HEK293T (cell line): ENCODE measurements at regions not wholly inside any gene's neighbourhood (a gene's known extent, or its start where the extent isn't known, plus 50 kb on each side); places are given as distances from the start of the nearest gene placed in this dataset.
"Not testable (repeated sequence)": the region's sequence is repeated elsewhere in the genome, so short reads cannot be mapped to it uniquely, and the experiment has no call there.

ENCODE experiments used
- CTCF ChIA-PET: fragments of 350-600 bp; formaldehyde crosslinking; extraction: SDS; loops from one replicate; lab custom pipeline; 2021; ENCODE audit warnings: antibody characterized with exemption, inconsistent platforms; lab: Yijun Ruan, JAX
- POLR2A ChIA-PET: fragments of 350-600 bp; formaldehyde crosslinking; extraction: SDS; loops from one replicate; lab custom pipeline; 2020; ENCODE audit warnings: antibody characterized with exemption, inconsistent platforms; lab: Yijun Ruan, JAX
- DNase-seq: peaks from one replicate; pipeline ENCODE4 v3.0.0; 2012; ENCODE audit warnings: mixed read lengths; ENCODE audit errors: extremely low spot score
- ARNT ChIP-seq: fragments of 450-650 bp; IDR thresholded peaks from 2 replicates; pipeline ENCODE4 v1.6.1; 2017; ENCODE audit warnings: mild to moderate bottlenecking
- BHLHE40 ChIP-seq: fragments of 450-650 bp; IDR thresholded peaks from 2 replicates; pipeline ENCODE4 v1.6.1; 2016; ENCODE audit warnings: mild to moderate bottlenecking, moderate library complexity, borderline replicate concordance
- CTBP1 ChIP-seq: fragments of 450-650 bp; IDR thresholded peaks from 2 replicates; pipeline ENCODE4 v1.6.1; 2016; ENCODE audit warnings: borderline replicate concordance
- ELF4 ChIP-seq: fragments of 450-650 bp; IDR thresholded peaks from 2 replicates; pipeline ENCODE4 v1.6.1; 2017; ENCODE audit warnings: antibody characterized with exemption
- FOXA1 ChIP-seq: fragments of 450-650 bp; IDR thresholded peaks from 2 replicates; pipeline ENCODE4 v1.6.1; 2016; ENCODE audit warnings: mild to moderate bottlenecking
- FOXK2 ChIP-seq: fragments of 450-650 bp; IDR thresholded peaks from 2 replicates; pipeline ENCODE4 v1.6.1; 2016; ENCODE audit warnings: mild to moderate bottlenecking
- FOXM1 ChIP-seq: fragments of 450-650 bp; IDR thresholded peaks from 2 replicates; pipeline ENCODE4 v1.6.1; 2017; ENCODE audit warnings: mild to moderate bottlenecking, borderline replicate concordance
- HDGF ChIP-seq: fragments of 450-650 bp; IDR thresholded peaks from 2 replicates; pipeline ENCODE4 v1.6.1; 2017; ENCODE audit warnings: antibody characterized with exemption, borderline replicate concordance
- L3MBTL2 ChIP-seq: fragments of 450-650 bp; conservative IDR thresholded peaks from 2 replicates; pipeline ENCODE4 v1.6.1; 2016; ENCODE audit warnings: mild to moderate bottlenecking
- LEF1 ChIP-seq: fragments of 450-650 bp; IDR thresholded peaks from 2 replicates; pipeline ENCODE4 v1.6.1; 2017; ENCODE audit warnings: mild to moderate bottlenecking, borderline replicate concordance
- NFRKB ChIP-seq: fragments of 450-650 bp; IDR thresholded peaks from 2 replicates; pipeline ENCODE4 v1.6.1; 2016; ENCODE audit warnings: mild to moderate bottlenecking, moderate library complexity
- SP1 ChIP-seq: fragments of 450-650 bp; IDR thresholded peaks from 2 replicates; pipeline ENCODE4 v1.6.1; 2017
- SUZ12 ChIP-seq: fragments of 450-650 bp; IDR thresholded peaks from 2 replicates; pipeline ENCODE4 v1.6.1; 2016; ENCODE audit warnings: mild to moderate bottlenecking
- TARDBP ChIP-seq: fragments of 450-650 bp; IDR thresholded peaks from 2 replicates; pipeline ENCODE4 v1.6.1; 2016
- ZNF384 ChIP-seq: fragments of 450-650 bp; IDR thresholded peaks from 2 replicates; pipeline ENCODE4 v1.6.1; 2016
- TF ChIP-seq, protein P1 (sequence below): fragments of 450-650 bp; IDR thresholded peaks from 2 replicates; pipeline ENCODE4 v1.6.1; 2016

DNA sequence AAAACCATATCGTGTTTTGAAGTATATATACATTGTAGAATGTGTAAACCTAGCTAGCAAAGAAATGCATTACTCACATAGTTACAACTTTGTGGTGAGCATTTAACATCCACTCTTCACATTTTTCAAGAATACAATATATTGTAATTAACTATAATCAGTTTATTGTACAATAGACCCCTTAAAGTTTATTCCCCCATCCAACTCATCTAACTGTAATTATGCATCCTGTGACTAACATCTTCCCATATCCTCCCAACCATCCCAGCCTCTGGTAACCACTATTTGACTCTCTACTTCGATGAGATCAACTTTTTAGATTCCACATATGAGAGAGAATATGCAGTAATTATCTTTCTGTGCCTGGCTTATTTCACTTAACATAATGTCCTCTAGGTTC, 526.4 kb downstream of the KIF20B start:
- POLR2A ChIA-PET = no interaction called here
- TF ChIP-seq TARDBP (no peak), NFRKB (no peak), FOXA1 (no peak), SP1 (no peak), ELF4 (no peak), L3MBTL2 (no peak), SUZ12 (no peak), CTBP1 (no peak), HDGF (no peak), ZNF384 (no peak), ARNT (no peak), BHLHE40 (no peak), FOXM1 (no peak), LEF1 (no peak), FOXK2 (no peak)
- TF ChIP-seq, protein P1, sequence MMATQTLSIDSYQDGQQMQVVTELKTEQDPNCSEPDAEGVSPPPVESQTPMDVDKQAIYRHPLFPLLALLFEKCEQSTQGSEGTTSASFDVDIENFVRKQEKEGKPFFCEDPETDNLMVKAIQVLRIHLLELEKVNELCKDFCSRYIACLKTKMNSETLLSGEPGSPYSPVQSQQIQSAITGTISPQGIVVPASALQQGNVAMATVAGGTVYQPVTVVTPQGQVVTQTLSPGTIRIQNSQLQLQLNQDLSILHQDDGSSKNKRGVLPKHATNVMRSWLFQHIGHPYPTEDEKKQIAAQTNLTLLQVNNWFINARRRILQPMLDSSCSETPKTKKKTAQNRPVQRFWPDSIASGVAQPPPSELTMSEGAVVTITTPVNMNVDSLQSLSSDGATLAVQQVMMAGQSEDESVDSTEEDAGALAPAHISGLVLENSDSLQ = no peak
- CTCF ChIA-PET = no interaction called here

DNA sequence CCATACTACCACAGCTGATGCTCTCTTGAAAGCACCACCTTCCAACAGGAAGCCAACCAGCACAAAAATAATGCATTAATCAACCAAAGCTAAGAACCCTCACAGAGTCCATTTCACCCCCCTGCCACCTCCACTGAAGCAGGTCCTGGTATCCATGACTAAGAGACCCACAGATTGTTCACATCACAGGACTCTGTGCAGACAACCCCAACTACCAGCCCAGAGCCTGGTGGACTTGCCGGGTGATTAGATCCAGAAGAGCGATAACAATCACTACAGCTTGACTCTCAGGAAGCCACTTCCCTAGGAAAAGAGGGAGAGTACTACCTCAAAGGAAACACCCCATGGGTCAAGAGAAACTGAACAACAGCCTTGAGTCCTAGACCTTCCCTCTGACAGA, 528.1 kb downstream of the KIF20B start:
- POLR2A ChIA-PET = no interaction called here
- no peak for DNase-seq
- TF ChIP-seq SP1 (no peak), NFRKB (no peak), ELF4 (no peak), ZNF384 (no peak), HDGF (no peak), CTBP1 (no peak), LEF1 (no peak), BHLHE40 (no peak), ARNT (no peak), TARDBP (no peak), L3MBTL2 (no peak), FOXK2 (no peak), FOXA1 (no peak), SUZ12 (no peak), FOXM1 (no peak)
- TF ChIP-seq, protein P1 = no peak

More for the DNA sequence above, 526.4 kb downstream of the KIF20B start:
- DNase-seq = no peak

DNA sequence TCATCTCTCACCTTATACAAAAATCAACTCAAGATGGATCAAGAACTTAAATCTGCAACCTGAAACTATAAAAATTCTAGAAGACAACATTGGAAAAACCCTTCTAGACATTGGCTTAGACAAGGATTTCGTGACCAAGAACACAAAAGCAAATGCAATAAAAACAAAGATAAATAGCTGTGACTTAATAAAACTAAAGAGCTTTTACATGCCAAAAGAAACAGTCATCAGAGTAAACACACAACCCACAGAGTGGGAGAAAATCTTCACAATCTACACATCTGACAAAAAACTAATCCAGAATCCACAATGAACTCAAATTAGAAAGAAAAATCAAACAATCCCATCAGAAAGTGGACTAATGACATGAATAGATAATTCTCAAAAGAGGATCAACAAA, 532.4 kb downstream of the KIF20B start:
- CTCF ChIA-PET, POLR2A ChIA-PET, DNase-seq: not testable (repeated sequence)

More for the DNA sequence above, 528.1 kb downstream of the KIF20B start:
- CTCF ChIA-PET = no interaction called here

DNA sequence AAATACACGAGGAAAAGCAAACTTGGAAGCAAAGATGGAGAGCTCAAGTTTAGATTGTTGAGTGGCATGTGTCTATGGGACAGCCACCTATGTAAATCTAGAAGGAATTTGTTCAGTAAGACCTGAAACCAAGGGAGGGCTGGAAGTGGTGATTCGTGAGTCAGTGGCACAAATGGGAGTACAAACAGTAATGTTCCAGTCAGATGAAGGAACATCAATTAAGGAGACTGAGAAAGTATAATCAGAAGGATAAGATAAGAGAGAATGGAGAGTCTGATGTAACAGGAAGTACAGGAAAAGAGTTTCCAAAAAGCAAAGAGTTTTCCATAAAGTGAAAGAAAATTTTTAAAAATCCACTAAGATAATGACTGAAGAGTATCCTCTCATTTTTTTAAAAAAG, 544.2 kb downstream of the KIF20B start:
- ChIA-PET POLR2A (no interaction called here), CTCF (no interaction called here)
- TF ChIP-seq ARNT = no peak
- TF ChIP-seq SUZ12 = no peak
- no peak for TF ChIP-seq NFRKB
- TF ChIP-seq BHLHE40 = no peak
- no peak for TF ChIP-seq ZNF384
- TF ChIP-seq FOXK2 = no peak
- TF ChIP-seq SP1 = no peak
- TF ChIP-seq FOXA1 = no peak
- no peak for TF ChIP-seq CTBP1
- TF ChIP-seq, protein P1 = no peak
- TF ChIP-seq ELF4 = no peak
- TF ChIP-seq LEF1 = no peak
- no peak for TF ChIP-seq TARDBP
- no peak for TF ChIP-seq HDGF
- no peak for TF ChIP-seq L3MBTL2
- no peak for DNase-seq

DNA sequence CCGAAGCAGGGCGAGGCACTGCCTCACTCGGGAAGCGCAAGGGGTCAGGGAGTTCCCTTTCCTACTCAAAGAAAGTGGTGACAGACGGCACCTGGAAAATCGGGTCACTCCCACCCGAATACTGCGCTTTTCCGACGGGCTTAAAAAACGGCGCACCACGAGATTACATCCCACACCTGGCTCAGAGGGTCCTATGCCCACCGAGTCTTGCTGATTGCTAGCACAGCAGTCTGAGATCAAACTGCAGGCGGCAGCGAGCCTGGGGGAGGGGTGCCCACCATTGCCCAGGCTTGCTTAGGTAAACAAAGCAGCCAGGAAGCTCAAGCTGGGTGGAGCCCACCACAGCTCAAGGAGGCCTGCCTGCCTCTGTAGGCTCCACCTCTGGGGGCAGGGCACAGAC, 549.4 kb downstream of the KIF20B start:
- POLR2A ChIA-PET = interaction anchor here (1.0 kb wide), 1 partner anchor 18 kb away, joined by 3 read pairs; no protein-coding TSS in a partner anchor
- CTCF ChIA-PET, DNase-seq: not testable (repeated sequence)

DNA sequence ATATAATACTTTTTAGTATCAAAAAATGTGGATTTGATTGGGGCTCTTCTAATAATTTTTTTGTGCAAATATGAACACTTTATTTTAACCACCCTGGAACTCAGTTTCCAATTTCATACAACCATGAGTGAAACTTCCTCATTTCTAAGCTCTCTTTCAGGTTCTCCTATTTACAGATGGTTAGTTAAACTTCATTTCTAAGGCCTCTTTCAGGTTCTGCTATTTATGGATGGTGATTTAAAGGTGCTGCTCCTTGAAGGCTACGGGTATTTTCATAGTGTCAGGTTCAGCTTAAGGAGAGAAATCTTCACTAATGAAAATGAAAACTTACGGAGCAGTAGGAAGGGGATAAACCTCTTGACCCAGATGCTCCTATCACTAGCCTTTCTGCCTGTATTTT, 568.3 kb downstream of the KIF20B start:
- no peak for DNase-seq
- ChIA-PET CTCF (no interaction called here), POLR2A (no interaction called here)
- TF ChIP-seq HDGF = no peak
- TF ChIP-seq FOXK2 = no peak
- no peak for TF ChIP-seq SUZ12
- TF ChIP-seq L3MBTL2 = no peak
- no peak for TF ChIP-seq ELF4
- TF ChIP-seq, protein P1 = no peak
- TF ChIP-seq SP1 = no peak
- no peak for TF ChIP-seq CTBP1
- no peak for TF ChIP-seq FOXM1
- no peak for TF ChIP-seq LEF1
- TF ChIP-seq FOXA1 = no peak
- TF ChIP-seq ARNT = no peak
- no peak for TF ChIP-seq ZNF384
- no peak for TF ChIP-seq NFRKB
- no peak for TF ChIP-seq BHLHE40
- TF ChIP-seq TARDBP = no peak
